ENCODE measurements at regions not wholly inside any gene's neighbourhood (a gene's known extent, or its start where the extent isn't known, plus 50 kb on each side); places are given as distances from the start of the nearest gene placed in this dataset.

DNA sequence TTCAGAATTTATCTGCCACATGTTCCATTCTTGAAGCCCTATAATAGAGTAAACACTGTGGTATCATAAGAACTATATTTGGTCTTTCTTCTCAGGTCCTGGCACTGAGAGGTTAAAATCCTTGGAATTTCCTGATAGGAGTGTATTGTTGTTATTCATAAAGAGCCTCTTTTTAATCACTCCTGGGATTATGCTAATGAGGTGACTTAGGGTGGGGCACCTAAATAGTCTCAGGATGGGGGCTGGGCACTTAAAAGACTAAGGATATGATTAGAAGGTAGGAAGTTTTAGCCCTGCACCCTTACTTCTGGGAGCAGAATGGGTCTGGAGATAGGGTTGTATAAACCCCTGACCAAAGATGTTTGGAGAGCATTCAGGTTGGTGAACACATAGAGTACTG lies 755.2 kb upstream of the TENM4 start:
- H3K4me1 ChIP-seq (ENCODE audit: control insufficient read depth in 5 of 5, insufficient read depth in 5 of 5, low read length in 5 of 5): peaks cover 0 to 3% (median 0%) of the 10 kb centered on the region in 5 donors
- H3K9me3 ChIP-seq (ENCODE audit: control insufficient read depth in 5 of 5, low read length in 5 of 5): no peaks in the 10 kb centered on the region
- no peaks in the 10 kb centered on the region for H3K36me3 ChIP-seq (ENCODE audit: control insufficient read depth in 5 of 5, insufficient read depth in 5 of 5, low read length in 5 of 5)
- H3K27me3 ChIP-seq (ENCODE audit: control insufficient read depth in 5 of 5, insufficient read depth in 4 of 5, low read length in 5 of 5): no peaks in the 10 kb centered on the region
- no peak overlapping the region for H3K4me3 ChIP-seq (ENCODE audit: low read depth in 1 of 5, low read length in 5 of 5)
- no peak overlapping the region for H3K27ac ChIP-seq (ENCODE audit: low read depth, low read length)
- H3K9ac ChIP-seq (ENCODE audit: low read length in 5 of 5): no peak overlapping the region

DNA sequence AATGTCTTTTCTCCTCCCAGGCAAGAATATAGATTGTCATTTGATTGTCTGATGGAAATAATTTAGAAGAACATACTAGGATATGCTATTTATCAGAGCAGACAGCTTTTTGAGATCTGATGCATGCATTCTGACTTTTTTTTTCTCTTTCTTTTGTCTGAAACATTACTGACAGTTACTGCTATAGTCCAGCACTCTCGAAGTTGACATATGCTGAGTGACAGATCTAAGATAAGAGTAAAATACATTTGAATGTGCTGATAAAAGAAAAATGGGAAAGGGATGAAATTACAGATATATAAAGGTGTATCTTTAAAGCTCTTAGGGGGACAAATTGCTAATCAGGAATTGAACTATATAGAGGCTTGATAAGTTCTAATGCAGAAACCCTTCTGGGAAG lies 753.8 kb upstream of the TENM4 start:
- Histone ChIP-seq H3K36me3 (ENCODE audit: control insufficient read depth in 5 of 5, insufficient read depth in 5 of 5, low read length in 5 of 5) (no peaks in the 10 kb centered on the region), H3K27ac (ENCODE audit: low read depth, low read length) (no peak overlapping the region), H3K4me3 (ENCODE audit: low read depth in 1 of 5, low read length in 5 of 5) (no peak overlapping the region), H3K4me1 (ENCODE audit: control insufficient read depth in 5 of 5, insufficient read depth in 5 of 5, low read length in 5 of 5) (peaks cover 0 to 3% (median 0%) of the 10 kb centered on the region in 5 donors), H3K9ac (ENCODE audit: low read length in 5 of 5) (no peak overlapping the region), H3K9me3 (ENCODE audit: control insufficient read depth in 5 of 5, low read length in 5 of 5) (no peaks in the 10 kb centered on the region), H3K27me3 (ENCODE audit: control insufficient read depth in 5 of 5, insufficient read depth in 4 of 5, low read length in 5 of 5) (no peaks in the 10 kb centered on the region)

DNA sequence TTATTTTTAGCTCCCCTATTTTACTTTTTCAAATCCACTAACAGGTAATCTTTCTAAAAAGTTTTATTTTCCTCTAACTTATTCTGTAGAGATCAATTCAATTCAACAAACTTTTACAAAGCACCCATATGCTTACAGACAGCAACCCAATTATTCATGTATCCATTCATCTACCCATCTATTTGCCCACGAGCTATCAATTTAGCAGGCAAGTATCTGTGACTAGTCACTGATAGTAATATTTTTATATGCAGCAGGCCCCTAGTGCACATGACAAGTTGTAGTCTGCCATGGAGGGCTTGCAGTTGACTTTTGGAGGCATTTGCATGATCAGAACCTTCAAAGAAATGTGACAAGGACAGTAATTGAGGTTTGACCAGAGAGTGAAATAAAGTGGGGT lies 753.2 kb upstream of the TENM4 start:
- Histone ChIP-seq H3K27me3 (ENCODE audit: control insufficient read depth in 5 of 5, insufficient read depth in 4 of 5, low read length in 5 of 5) (no peaks in the 10 kb centered on the region), H3K4me3 (ENCODE audit: low read depth in 1 of 5, low read length in 5 of 5) (no peak overlapping the region), H3K4me1 (ENCODE audit: control insufficient read depth in 5 of 5, insufficient read depth in 5 of 5, low read length in 5 of 5) (peaks cover 0 to 3% (median 0%) of the 10 kb centered on the region in 5 donors), H3K9me3 (ENCODE audit: control insufficient read depth in 5 of 5, low read length in 5 of 5) (no peaks in the 10 kb centered on the region), H3K9ac (ENCODE audit: low read length in 5 of 5) (no peak overlapping the region), H3K36me3 (ENCODE audit: control insufficient read depth in 5 of 5, insufficient read depth in 5 of 5, low read length in 5 of 5) (no peaks in the 10 kb centered on the region), H3K27ac (ENCODE audit: low read depth, low read length) (no peak overlapping the region)

GRCh38 chr11:80188076-80188627 lies 747.3 kb upstream of the TENM4 start:
- Histone ChIP-seq H3K4me1 (ENCODE audit: control insufficient read depth in 5 of 5, insufficient read depth in 5 of 5, low read length in 5 of 5) (peaks cover 0 to 3% (median 0%) of the 10 kb centered on the region in 5 donors), H3K9ac (ENCODE audit: low read length in 5 of 5) (no peak overlapping the region)

GRCh38 chr11:80186692-80187091 lies 745.9 kb upstream of the TENM4 start:
- Histone ChIP-seq H3K27ac (ENCODE audit: low read depth, low read length) (no peak overlapping the region), H3K27me3 (ENCODE audit: control insufficient read depth in 5 of 5, insufficient read depth in 4 of 5, low read length in 5 of 5) (no peaks in the 10 kb centered on the region)

More at GRCh38 chr11:80188076-80188627, 747.3 kb upstream of the TENM4 start:
- Histone ChIP-seq H3K27ac (ENCODE audit: low read depth, low read length) (no peak overlapping the region), H3K4me3 (ENCODE audit: low read depth in 1 of 5, low read length in 5 of 5) (no peak overlapping the region), H3K27me3 (ENCODE audit: control insufficient read depth in 5 of 5, insufficient read depth in 4 of 5, low read length in 5 of 5) (no peaks in the 10 kb centered on the region), H3K36me3 (ENCODE audit: control insufficient read depth in 5 of 5, insufficient read depth in 5 of 5, low read length in 5 of 5) (no peaks in the 10 kb centered on the region), H3K9me3 (ENCODE audit: control insufficient read depth in 5 of 5, low read length in 5 of 5) (no peaks in the 10 kb centered on the region)

DNA sequence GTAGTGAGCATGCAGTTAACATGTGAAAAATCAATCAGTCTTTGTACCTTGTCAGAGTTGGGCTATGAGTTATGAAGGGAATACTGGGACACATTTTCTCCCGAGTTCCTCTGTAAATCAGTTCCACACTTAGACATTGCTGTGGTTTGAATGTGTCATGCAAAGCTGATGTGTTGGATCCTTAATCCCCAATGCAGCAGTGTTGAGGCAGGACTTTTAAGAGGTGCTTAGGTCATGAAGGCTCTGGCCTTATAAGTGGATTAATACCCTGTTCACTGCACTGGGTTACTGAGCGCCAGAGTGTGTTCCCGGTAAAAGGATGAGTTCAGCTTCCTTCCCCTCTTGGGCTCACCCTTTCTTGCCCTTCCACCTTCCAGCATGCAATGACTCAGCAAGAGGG lies 742.1 kb upstream of the TENM4 start:
- Histone ChIP-seq H3K4me1 (ENCODE audit: control insufficient read depth in 5 of 5, insufficient read depth in 5 of 5, low read length in 5 of 5) (no peaks in the 10 kb centered on the region), H3K9ac (ENCODE audit: low read length in 5 of 5) (no peak overlapping the region), H3K27me3 (ENCODE audit: control insufficient read depth in 5 of 5, insufficient read depth in 4 of 5, low read length in 5 of 5) (no peaks in the 10 kb centered on the region), H3K36me3 (ENCODE audit: control insufficient read depth in 5 of 5, insufficient read depth in 5 of 5, low read length in 5 of 5) (no peaks in the 10 kb centered on the region), H3K4me3 (ENCODE audit: low read depth in 1 of 5, low read length in 5 of 5) (no peak overlapping the region), H3K9me3 (ENCODE audit: control insufficient read depth in 5 of 5, low read length in 5 of 5) (peaks cover 0 to 4% (median 0%) of the 10 kb centered on the region in 5 donors), H3K27ac (ENCODE audit: low read depth, low read length) (no peak overlapping the region)

More at GRCh38 chr11:80186692-80187091, 745.9 kb upstream of the TENM4 start:
- Histone ChIP-seq H3K4me1 (ENCODE audit: control insufficient read depth in 5 of 5, insufficient read depth in 5 of 5, low read length in 5 of 5) (no peaks in the 10 kb centered on the region), H3K9ac (ENCODE audit: low read length in 5 of 5) (no peak overlapping the region), H3K36me3 (ENCODE audit: control insufficient read depth in 5 of 5, insufficient read depth in 5 of 5, low read length in 5 of 5) (no peaks in the 10 kb centered on the region), H3K9me3 (ENCODE audit: control insufficient read depth in 5 of 5, low read length in 5 of 5) (no peaks in the 10 kb centered on the region), H3K4me3 (ENCODE audit: low read depth in 1 of 5, low read length in 5 of 5) (no peak overlapping the region)

GRCh38 chr11:80173371-80174136 lies 732.7 kb upstream of the TENM4 start:
- Histone ChIP-seq H3K9me3 (ENCODE audit: control insufficient read depth in 5 of 5, low read length in 5 of 5) (peaks cover 0 to 12% (median 4%) of the 10 kb centered on the region in 5 donors), H3K27me3 (ENCODE audit: control insufficient read depth in 5 of 5, insufficient read depth in 4 of 5, low read length in 5 of 5) (no peaks in the 10 kb centered on the region), H3K36me3 (ENCODE audit: control insufficient read depth in 5 of 5, insufficient read depth in 5 of 5, low read length in 5 of 5) (no peaks in the 10 kb centered on the region), H3K4me3 (ENCODE audit: low read depth in 1 of 5, low read length in 5 of 5) (no peak overlapping the region), H3K9ac (ENCODE audit: low read length in 5 of 5) (no peak overlapping the region), H3K27ac (ENCODE audit: low read depth, low read length) (no peak overlapping the region), H3K4me1 (ENCODE audit: control insufficient read depth in 5 of 5, insufficient read depth in 5 of 5, low read length in 5 of 5) (no peaks in the 10 kb centered on the region)

DNA sequence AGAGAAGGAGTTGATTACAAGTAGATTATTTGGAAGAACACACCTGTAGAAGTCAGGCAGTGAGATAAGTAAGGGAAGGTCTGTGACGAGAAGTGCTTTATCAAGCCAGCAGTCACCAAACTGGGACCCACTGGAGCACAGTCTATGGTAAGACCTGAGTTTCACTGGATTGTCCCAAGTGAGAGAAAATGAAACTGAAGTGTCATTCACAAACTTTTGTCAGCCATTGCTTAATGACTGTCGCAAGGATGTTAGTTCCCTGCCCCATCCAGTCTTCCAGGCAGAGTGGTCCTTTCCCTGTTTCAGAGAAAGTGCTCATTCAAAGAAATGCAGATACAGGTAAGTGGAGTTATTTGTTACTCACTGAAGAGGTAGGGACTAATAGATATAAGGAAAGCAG lies 728.0 kb upstream of the TENM4 start:
- Histone ChIP-seq H3K4me1 (ENCODE audit: control insufficient read depth in 5 of 5, insufficient read depth in 5 of 5, low read length in 5 of 5) (no peaks in the 10 kb centered on the region), H3K27ac (ENCODE audit: low read depth, low read length) (no peak overlapping the region)

GRCh38 chr11:80167766-80168165 lies 726.9 kb upstream of the TENM4 start:
- H3K27ac ChIP-seq (ENCODE audit: low read depth, low read length): no peak overlapping the region
- H3K9me3 ChIP-seq (ENCODE audit: control insufficient read depth in 5 of 5, low read length in 5 of 5): peaks cover 0 to 12% (median 4%) of the 10 kb centered on the region in 5 donors
- H3K4me1 ChIP-seq (ENCODE audit: control insufficient read depth in 5 of 5, insufficient read depth in 5 of 5, low read length in 5 of 5): no peaks in the 10 kb centered on the region
- H3K36me3 ChIP-seq (ENCODE audit: control insufficient read depth in 5 of 5, insufficient read depth in 5 of 5, low read length in 5 of 5): no peaks in the 10 kb centered on the region
- H3K27me3 ChIP-seq (ENCODE audit: control insufficient read depth in 5 of 5, insufficient read depth in 4 of 5, low read length in 5 of 5): no peaks in the 10 kb centered on the region
- H3K4me3 ChIP-seq (ENCODE audit: low read depth in 1 of 5, low read length in 5 of 5): no peak overlapping the region
- H3K9ac ChIP-seq (ENCODE audit: low read length in 5 of 5): no peak overlapping the region

More for the DNA sequence above, 728.0 kb upstream of the TENM4 start:
- H3K4me3 ChIP-seq (ENCODE audit: low read depth in 1 of 5, low read length in 5 of 5): no peak overlapping the region
- H3K27me3 ChIP-seq (ENCODE audit: control insufficient read depth in 5 of 5, insufficient read depth in 4 of 5, low read length in 5 of 5): no peaks in the 10 kb centered on the region
- no peaks in the 10 kb centered on the region for H3K36me3 ChIP-seq (ENCODE audit: control insufficient read depth in 5 of 5, insufficient read depth in 5 of 5, low read length in 5 of 5)
- H3K9ac ChIP-seq (ENCODE audit: low read length in 5 of 5): no peak overlapping the region
- H3K9me3 ChIP-seq (ENCODE audit: control insufficient read depth in 5 of 5, low read length in 5 of 5): peaks cover 0 to 12% (median 4%) of the 10 kb centered on the region in 5 donors

DNA sequence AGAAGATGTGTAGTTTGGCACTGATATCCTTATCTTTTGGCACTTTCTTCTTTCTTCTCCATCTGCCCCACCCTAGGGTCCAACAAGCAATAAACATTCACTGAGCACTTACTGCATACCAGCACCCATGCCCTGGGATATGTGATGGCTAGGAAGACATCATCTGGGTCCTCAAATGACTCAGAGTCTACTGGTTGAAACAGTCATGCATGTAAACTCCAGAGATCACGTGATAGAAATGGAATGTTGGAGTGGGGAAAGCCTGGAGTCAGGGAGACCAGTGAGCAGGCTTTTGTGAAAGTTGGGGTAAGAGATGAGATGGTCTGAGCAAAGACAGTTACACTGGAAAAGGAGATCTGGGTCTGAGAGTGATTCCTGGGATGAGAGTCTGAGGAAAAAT lies 724.9 kb upstream of the TENM4 start:
- no peak overlapping the region for H3K4me3 ChIP-seq (ENCODE audit: low read depth in 1 of 5, low read length in 5 of 5)
- no peak overlapping the region for H3K27ac ChIP-seq (ENCODE audit: low read depth, low read length)
- H3K4me1 ChIP-seq (ENCODE audit: control insufficient read depth in 5 of 5, insufficient read depth in 5 of 5, low read length in 5 of 5): no peaks in the 10 kb centered on the region
- no peaks in the 10 kb centered on the region for H3K36me3 ChIP-seq (ENCODE audit: control insufficient read depth in 5 of 5, insufficient read depth in 5 of 5, low read length in 5 of 5)
- no peak overlapping the region for H3K9ac ChIP-seq (ENCODE audit: low read length in 5 of 5)
- no peaks in the 10 kb centered on the region for H3K27me3 ChIP-seq (ENCODE audit: control insufficient read depth in 5 of 5, insufficient read depth in 4 of 5, low read length in 5 of 5)
- H3K9me3 ChIP-seq (ENCODE audit: control insufficient read depth in 5 of 5, low read length in 5 of 5): peaks cover 0 to 11% (median 4%) of the 10 kb centered on the region in 5 donors

Measured in subcutaneous abdominal adipose tissue (tissue), 5 donors.